ENCODE measurements at regions not wholly inside any gene's neighbourhood (a gene's known extent, or its start where the extent isn't known, plus 50 kb on each side); places are given as distances from the start of the nearest gene placed in this dataset.

GRCh38 chr1:36667256-36667655, 184.5 kb upstream of the CSF3R start:
- no peaks in the 10 kb centered on the region for H3K27me3 ChIP-seq
- no peak overlapping the region for H3K9ac ChIP-seq

GRCh38 chr1:36665478-36666080, 182.9 kb upstream of the CSF3R start:
- Histone ChIP-seq H3K27me3 (no peaks in the 10 kb centered on the region), H3K9me3 (no peaks in the 10 kb centered on the region), H3K27ac (no peak overlapping the region), H3K4me2 (no peak overlapping the region), H3K4me1 (peaks cover 17% of the 10 kb centered on the region), H3K9ac (no peak overlapping the region), H3K36me3 (no peaks in the 10 kb centered on the region), H3K4me3 (no peak overlapping the region), H4K20me1 (no peaks in the 10 kb centered on the region)
- no peak for TF ChIP-seq Cebpa-rat (IDR thresholded peaks at IDR 0.05)

More at GRCh38 chr1:36667256-36667655, 184.5 kb upstream of the CSF3R start:
- TF ChIP-seq Cebpa-rat (IDR thresholded peaks at IDR 0.05) = no peak
- peaks cover 17% of the 10 kb centered on the region for H3K4me1 ChIP-seq
- no peak overlapping the region for H3K4me3 ChIP-seq
- no peaks in the 10 kb centered on the region for H4K20me1 ChIP-seq
- no peaks in the 10 kb centered on the region for H3K36me3 ChIP-seq
- no peaks in the 10 kb centered on the region for H3K9me3 ChIP-seq
- peak overlapping the region; percentile 60 for H3K4me2 ChIP-seq
- no peak overlapping the region for H3K27ac ChIP-seq

- Histone ChIP-seq H3K9me3 (no peaks in the 10 kb centered on the region), H3K27ac (no peak overlapping the region), H3K4me2 (no peak overlapping the region), H3K27me3 (no peaks in the 10 kb centered on the region), H3K4me3 (no peak overlapping the region), H3K36me3 (no peaks in the 10 kb centered on the region), H4K20me1 (no peaks in the 10 kb centered on the region), H3K4me1 (peaks cover 17% of the 10 kb centered on the region), H3K9ac (no peak overlapping the region)
- TF ChIP-seq Cebpa-rat (IDR thresholded peaks at IDR 0.05) = no peak
Measured at GRCh38 chr1:36664571-36665287, 182.0 kb upstream of the CSF3R start.

GRCh38 chr1:36663772-36664430, 181.2 kb upstream of the CSF3R start:
- H3K4me3 ChIP-seq = no peak overlapping the region
- no peak overlapping the region for H3K4me2 ChIP-seq
- H4K20me1 ChIP-seq = no peaks in the 10 kb centered on the region
- no peak overlapping the region for H3K27ac ChIP-seq
- H3K9ac ChIP-seq = no peak overlapping the region
- H3K36me3 ChIP-seq = no peaks in the 10 kb centered on the region
- H3K4me1 ChIP-seq = peaks cover 17% of the 10 kb centered on the region
- no peak for TF ChIP-seq Cebpa-rat (IDR thresholded peaks at IDR 0.05)
- H3K9me3 ChIP-seq = no peaks in the 10 kb centered on the region
- H3K27me3 ChIP-seq = no peaks in the 10 kb centered on the region

- Histone ChIP-seq H4K20me1 (no peaks in the 10 kb centered on the region), H3K4me2 (no peak overlapping the region), H3K36me3 (no peaks in the 10 kb centered on the region), H3K4me1 (peaks cover 25% of the 10 kb centered on the region), H3K9me3 (no peaks in the 10 kb centered on the region), H3K27ac (no peak overlapping the region), H3K4me3 (no peak overlapping the region), H3K27me3 (no peaks in the 10 kb centered on the region), H3K9ac (no peak overlapping the region)
- no peak for TF ChIP-seq Cebpa-rat (IDR thresholded peaks at IDR 0.05)
Measured at GRCh38 chr1:36658838-36659237, 176.1 kb upstream of the CSF3R start.

GRCh38 chr1:36657826-36658225, 175.1 kb upstream of the CSF3R start:
- no peak overlapping the region for H3K27ac ChIP-seq
- H3K27me3 ChIP-seq = no peaks in the 10 kb centered on the region
- H4K20me1 ChIP-seq = no peaks in the 10 kb centered on the region
- no peak overlapping the region for H3K4me3 ChIP-seq
- no peaks in the 10 kb centered on the region for H3K9me3 ChIP-seq
- H3K4me2 ChIP-seq = no peak overlapping the region
- no peak for TF ChIP-seq Cebpa-rat (IDR thresholded peaks at IDR 0.05)
- H3K4me1 ChIP-seq = peaks cover 25% of the 10 kb centered on the region
- no peaks in the 10 kb centered on the region for H3K36me3 ChIP-seq
- H3K9ac ChIP-seq = no peak overlapping the region

GRCh38 chr1:36656838-36657237, 174.1 kb upstream of the CSF3R start:
- Histone ChIP-seq H3K4me1 (peaks cover 33% of the 10 kb centered on the region), H3K4me3 (no peak overlapping the region), H4K20me1 (no peaks in the 10 kb centered on the region), H3K27ac (no peak overlapping the region), H3K4me2 (no peak overlapping the region), H3K27me3 (no peaks in the 10 kb centered on the region), H3K9ac (no peak overlapping the region), H3K36me3 (no peaks in the 10 kb centered on the region), H3K9me3 (no peaks in the 10 kb centered on the region)
- no peak for TF ChIP-seq Cebpa-rat (IDR thresholded peaks at IDR 0.05)

GRCh38 chr1:36656271-36656670, 173.6 kb upstream of the CSF3R start:
- no peak for TF ChIP-seq Cebpa-rat (IDR thresholded peaks at IDR 0.05)
- no peaks in the 10 kb centered on the region for H3K36me3 ChIP-seq
- no peak overlapping the region for H3K4me2 ChIP-seq

GRCh38 chr1:36654586-36654985, 171.9 kb upstream of the CSF3R start:
- Histone ChIP-seq H3K9me3 (no peaks in the 10 kb centered on the region), H4K20me1 (no peaks in the 10 kb centered on the region), H3K36me3 (no peaks in the 10 kb centered on the region), H3K4me2 (peak overlapping the region; percentile 48), H3K9ac (no peak overlapping the region), H3K27ac (no peak overlapping the region), H3K4me1 (peaks cover 33% of the 10 kb centered on the region), H3K27me3 (no peaks in the 10 kb centered on the region), H3K4me3 (no peak overlapping the region)
- TF ChIP-seq Cebpa-rat (IDR thresholded peaks at IDR 0.05) = no peak

More at GRCh38 chr1:36656271-36656670, 173.6 kb upstream of the CSF3R start:
- Histone ChIP-seq H3K9ac (no peak overlapping the region), H4K20me1 (no peaks in the 10 kb centered on the region), H3K4me1 (peaks cover 33% of the 10 kb centered on the region), H3K27ac (no peak overlapping the region), H3K9me3 (no peaks in the 10 kb centered on the region), H3K4me3 (no peak overlapping the region), H3K27me3 (no peaks in the 10 kb centered on the region)

- H3K4me2 ChIP-seq = no peak overlapping the region
- no peak overlapping the region for H3K27ac ChIP-seq
- no peak overlapping the region for H3K9ac ChIP-seq
- no peak overlapping the region for H3K4me3 ChIP-seq
- H3K4me1 ChIP-seq = peaks cover 35% of the 10 kb centered on the region
- no peaks in the 10 kb centered on the region for H4K20me1 ChIP-seq
- no peaks in the 10 kb centered on the region for H3K9me3 ChIP-seq
- TF ChIP-seq Cebpa-rat (IDR thresholded peaks at IDR 0.05) = no peak
- H3K36me3 ChIP-seq = no peaks in the 10 kb centered on the region
- H3K27me3 ChIP-seq = no peaks in the 10 kb centered on the region
Measured at GRCh38 chr1:36653850-36654249, 171.1 kb upstream of the CSF3R start.

All from BLaER1 (cell line).